ENCODE measurements at regions not wholly inside any gene's neighbourhood (a gene's known extent, or its start where the extent isn't known, plus 50 kb on each side); places are given as distances from the start of the nearest gene placed in this dataset.

DNA sequence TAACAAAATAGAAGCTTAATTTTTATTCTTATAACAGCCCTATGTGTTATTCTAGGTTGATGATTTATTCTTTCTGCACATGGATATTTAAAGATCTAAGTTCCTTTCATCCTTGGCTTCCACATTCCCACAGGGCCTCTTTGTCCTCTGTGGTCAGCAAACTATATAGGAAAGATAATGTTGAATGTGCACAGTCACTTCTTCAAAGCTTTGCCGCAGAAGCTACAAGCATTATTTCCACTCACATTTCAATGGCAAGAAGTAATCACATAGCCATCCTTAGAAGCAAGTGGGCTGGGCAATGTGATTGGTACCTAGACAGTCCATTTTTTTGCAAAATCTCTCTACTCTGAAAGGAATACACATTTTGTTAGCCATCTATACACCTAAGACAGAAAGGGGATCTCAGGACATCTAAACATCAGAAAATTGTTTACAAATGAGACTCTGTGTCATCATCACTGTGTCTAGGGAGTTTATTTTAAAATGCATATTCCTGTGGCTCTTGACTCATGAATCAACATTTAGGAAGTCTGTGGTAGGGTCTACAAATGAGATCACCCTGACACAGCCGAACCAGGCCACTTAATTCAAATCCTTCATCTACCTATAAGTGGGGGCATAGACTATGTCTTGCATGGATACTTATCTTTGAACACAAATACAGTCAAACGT, 1060.5 kb downstream of the XPNPEP1 start:
- Mint-ChIP-seq H3K36me3 (ENCODE audit: insufficient read depth, unreplicated experiment) (no peaks in the 10 kb centered on the region), H3K27me3 (ENCODE audit: insufficient read depth, unreplicated experiment) (no peaks in the 10 kb centered on the region), H3K27ac (ENCODE audit: low read depth, unreplicated experiment) (no peak overlapping the region), H3K4me3 (ENCODE audit: unreplicated experiment) (no peak overlapping the region), H3K9me3 (ENCODE audit: unreplicated experiment) (peaks cover 7% of the 10 kb centered on the region), H3K4me1 (ENCODE audit: insufficient read depth, unreplicated experiment) (no peaks in the 10 kb centered on the region)
- intact Hi-C loops (cut with micrococcal nuclease) = no loop called here
- DNase-seq (ENCODE audit: unreplicated experiment) = no peak
- ChIA-PET POLR2A (no interaction called here), CTCF (interaction anchor here (0.6 to 0.7 kb wide), 2 partner anchors 9 to 1790 kb away, joined by 3 read pairs; no protein-coding TSS in a partner anchor)
- BruUV-seq (replicated peaks) = no TSS peak
- TF ChIP-seq, protein P1, sequence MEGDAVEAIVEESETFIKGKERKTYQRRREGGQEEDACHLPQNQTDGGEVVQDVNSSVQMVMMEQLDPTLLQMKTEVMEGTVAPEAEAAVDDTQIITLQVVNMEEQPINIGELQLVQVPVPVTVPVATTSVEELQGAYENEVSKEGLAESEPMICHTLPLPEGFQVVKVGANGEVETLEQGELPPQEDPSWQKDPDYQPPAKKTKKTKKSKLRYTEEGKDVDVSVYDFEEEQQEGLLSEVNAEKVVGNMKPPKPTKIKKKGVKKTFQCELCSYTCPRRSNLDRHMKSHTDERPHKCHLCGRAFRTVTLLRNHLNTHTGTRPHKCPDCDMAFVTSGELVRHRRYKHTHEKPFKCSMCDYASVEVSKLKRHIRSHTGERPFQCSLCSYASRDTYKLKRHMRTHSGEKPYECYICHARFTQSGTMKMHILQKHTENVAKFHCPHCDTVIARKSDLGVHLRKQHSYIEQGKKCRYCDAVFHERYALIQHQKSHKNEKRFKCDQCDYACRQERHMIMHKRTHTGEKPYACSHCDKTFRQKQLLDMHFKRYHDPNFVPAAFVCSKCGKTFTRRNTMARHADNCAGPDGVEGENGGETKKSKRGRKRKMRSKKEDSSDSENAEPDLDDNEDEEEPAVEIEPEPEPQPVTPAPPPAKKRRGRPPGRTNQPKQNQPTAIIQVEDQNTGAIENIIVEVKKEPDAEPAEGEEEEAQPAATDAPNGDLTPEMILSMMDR (IDR thresholded peaks at IDR 0.05; ENCODE audit: unreplicated experiment) = no peak

DNA sequence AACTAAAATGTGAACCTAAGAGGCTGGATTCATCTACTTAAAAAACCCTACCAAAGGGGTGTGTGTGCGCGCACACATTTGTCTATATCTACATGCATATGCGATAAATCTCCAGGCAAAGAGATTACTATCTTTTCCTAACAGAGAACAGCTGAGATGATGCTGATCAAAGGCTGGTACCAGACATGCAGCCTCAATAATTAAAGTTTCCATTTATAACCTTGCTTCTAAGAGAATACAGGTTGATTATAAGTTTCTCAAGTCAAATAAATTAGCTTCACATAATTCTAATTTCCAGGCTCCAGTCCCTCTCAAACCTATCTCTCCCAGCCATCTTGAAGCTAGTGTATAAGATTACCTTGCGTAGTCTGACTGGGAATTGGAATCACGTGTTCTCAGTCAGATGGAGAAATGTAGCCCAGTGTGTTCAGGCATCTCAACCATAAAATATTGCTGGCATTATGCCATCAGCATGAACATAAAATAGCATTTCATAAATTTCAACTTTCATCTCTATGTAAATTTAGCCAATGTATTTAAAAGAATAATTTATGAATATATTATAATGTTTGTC, 1062.0 kb downstream of the XPNPEP1 start:
- TF ChIP-seq, protein P1 (IDR thresholded peaks at IDR 0.05; ENCODE audit: unreplicated experiment) = no peak
- Mint-ChIP-seq H3K4me1 (ENCODE audit: insufficient read depth, unreplicated experiment) (no peaks in the 10 kb centered on the region), H3K36me3 (ENCODE audit: insufficient read depth, unreplicated experiment) (no peaks in the 10 kb centered on the region), H3K27ac (ENCODE audit: low read depth, unreplicated experiment) (no peak overlapping the region), H3K27me3 (ENCODE audit: insufficient read depth, unreplicated experiment) (no peaks in the 10 kb centered on the region), H3K4me3 (ENCODE audit: unreplicated experiment) (no peak overlapping the region), H3K9me3 (ENCODE audit: unreplicated experiment) (peaks cover 7% of the 10 kb centered on the region)
- no peak for DNase-seq (ENCODE audit: unreplicated experiment)
- ChIA-PET CTCF (interaction anchor here (0.6 kb wide), 1 partner anchor 121 kb away, joined by 3 read pairs; no protein-coding TSS in a partner anchor), POLR2A (interaction anchor here (0.6 kb wide), 1 partner anchor 913 kb away, joined by 4 read pairs; no protein-coding TSS in a partner anchor)
- BruUV-seq (replicated peaks) = no TSS peak
- intact Hi-C loops (cut with micrococcal nuclease) = no loop called here

DNA sequence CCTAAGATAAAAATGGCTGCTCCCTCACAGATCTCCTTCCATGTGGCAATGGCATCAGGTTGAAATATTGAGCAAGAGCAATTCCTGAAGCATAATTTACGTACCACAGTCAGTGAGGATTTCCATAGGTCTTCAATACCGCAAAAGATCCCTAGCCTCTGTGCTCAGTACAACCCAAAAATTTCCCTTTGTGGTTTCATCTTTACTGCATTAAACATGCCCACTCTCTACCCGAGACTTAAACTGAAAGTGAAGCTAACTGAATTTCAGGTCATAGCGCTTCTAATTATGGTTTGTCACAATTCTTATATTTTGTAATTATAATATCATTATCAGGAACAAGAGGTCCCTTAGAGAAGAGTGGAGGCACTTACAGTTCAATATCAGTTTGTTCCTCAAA, 1071.1 kb downstream of the XPNPEP1 start:
- Mint-ChIP-seq H3K27me3 (ENCODE audit: insufficient read depth, unreplicated experiment) (no peaks in the 10 kb centered on the region), H3K9me3 (ENCODE audit: unreplicated experiment) (no peaks in the 10 kb centered on the region), H3K36me3 (ENCODE audit: insufficient read depth, unreplicated experiment) (no peaks in the 10 kb centered on the region), H3K4me1 (ENCODE audit: insufficient read depth, unreplicated experiment) (no peaks in the 10 kb centered on the region), H3K27ac (ENCODE audit: low read depth, unreplicated experiment) (no peak overlapping the region), H3K4me3 (ENCODE audit: unreplicated experiment) (no peak overlapping the region)
- intact Hi-C loops (cut with micrococcal nuclease) = no loop called here
- CTCF ChIA-PET = no interaction called here
- no peak for DNase-seq (ENCODE audit: unreplicated experiment)
- TF ChIP-seq, protein P1 (IDR thresholded peaks at IDR 0.05; ENCODE audit: unreplicated experiment) = no peak
- POLR2A ChIA-PET = no interaction called here
- BruUV-seq (replicated peaks) = no TSS peak

DNA sequence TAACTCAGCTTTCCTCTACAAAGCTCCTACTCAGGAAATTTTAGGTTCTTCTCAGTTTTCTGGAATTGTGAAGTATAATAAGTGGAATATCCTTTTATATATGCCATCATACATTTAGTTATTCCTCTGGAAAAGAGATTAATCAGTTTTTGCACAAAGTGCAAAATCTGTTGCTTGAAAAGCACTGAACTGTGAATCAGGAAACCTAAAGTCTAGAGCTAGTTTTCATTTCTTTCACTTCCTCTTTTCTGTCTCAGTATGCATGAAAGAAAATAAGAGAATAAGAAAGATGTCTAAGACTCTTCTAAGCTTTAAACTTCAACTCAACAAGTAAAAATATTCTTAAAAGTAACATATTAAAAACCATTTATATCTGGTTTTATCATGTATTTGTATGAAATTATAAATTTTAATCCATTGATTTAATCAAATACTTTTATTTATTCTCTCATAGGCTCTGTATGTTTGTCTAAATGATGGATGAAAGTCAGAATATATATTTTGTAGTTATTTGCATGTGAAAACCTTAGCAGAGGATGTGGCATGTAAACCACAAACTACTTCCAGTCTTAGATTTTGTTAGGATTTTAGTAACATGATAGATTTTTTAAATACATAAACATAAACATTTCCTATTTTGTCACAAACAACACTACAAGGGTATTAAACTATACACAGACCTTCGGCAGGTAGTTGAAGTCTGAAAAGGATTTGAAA, 1073.0 kb downstream of the XPNPEP1 start:
- DNase-seq (ENCODE audit: unreplicated experiment) = no peak
- Mint-ChIP-seq H3K27me3 (ENCODE audit: insufficient read depth, unreplicated experiment) (no peaks in the 10 kb centered on the region), H3K27ac (ENCODE audit: low read depth, unreplicated experiment) (no peak overlapping the region), H3K4me1 (ENCODE audit: insufficient read depth, unreplicated experiment) (no peaks in the 10 kb centered on the region), H3K4me3 (ENCODE audit: unreplicated experiment) (no peak overlapping the region), H3K9me3 (ENCODE audit: unreplicated experiment) (no peaks in the 10 kb centered on the region), H3K36me3 (ENCODE audit: insufficient read depth, unreplicated experiment) (no peaks in the 10 kb centered on the region)
- ChIA-PET CTCF (interaction anchor here (0.6 kb wide), 1 partner anchor 1728 kb away, joined by 4 read pairs; no protein-coding TSS in a partner anchor), POLR2A (no interaction called here)
- intact Hi-C loops (cut with micrococcal nuclease) = no loop called here
- no TSS peak for BruUV-seq (replicated peaks)
- TF ChIP-seq, protein P1 (IDR thresholded peaks at IDR 0.05; ENCODE audit: unreplicated experiment) = no peak

Measured in MCF 10A (cell line).